ENCODE measurements at regions not wholly inside any gene's neighbourhood (a gene's known extent, or its start where the extent isn't known, plus 50 kb on each side); places are given as distances from the start of the nearest gene placed in this dataset.

DNA sequence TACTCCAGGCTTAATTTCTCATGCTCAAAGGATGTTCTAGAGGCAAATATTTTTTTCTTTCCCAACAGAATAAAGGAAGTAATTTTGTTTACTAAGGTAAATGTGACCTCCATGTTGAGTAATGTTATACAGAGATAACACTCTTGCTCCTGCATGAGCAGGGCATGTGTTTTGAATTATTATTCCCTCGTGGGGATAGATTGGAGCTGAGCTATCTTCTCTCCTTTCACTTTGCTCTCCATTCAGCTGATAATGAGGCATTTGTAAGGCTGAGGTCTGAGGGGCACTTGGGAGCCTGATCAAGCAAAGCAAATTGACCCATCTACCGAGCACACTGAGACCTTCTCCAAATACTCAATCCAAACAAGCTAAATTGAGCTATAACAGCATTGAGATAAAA is 50.7 kb upstream of the GHITM start:
- no peak for DNase-seq (ENCODE audit: low read depth in 2 of 3, low spot score in 1 of 3)

GRCh38 chr10:84089162-84089561 is 50.1 kb upstream of the GHITM start:
- DNase-seq (ENCODE audit: low read depth in 2 of 3, low spot score in 1 of 3) = no peak

Data from stimulated activated CD4-positive, alpha-beta T cell treated with anti-CD3 and anti-CD28 coated beads, Interleukin-12 subunit alpha, Interleukin-12 subunit beta, amount 100 ng/mL, for 48 hours (primary cell).